ENCODE measurements at regions not wholly inside any gene's neighbourhood (a gene's known extent, or its start where the extent isn't known, plus 50 kb on each side); places are given as distances from the start of the nearest gene placed in this dataset.
A peak's percentile ranks its signal among the peaks of the same experiment; 100 is the strongest.

DNA sequence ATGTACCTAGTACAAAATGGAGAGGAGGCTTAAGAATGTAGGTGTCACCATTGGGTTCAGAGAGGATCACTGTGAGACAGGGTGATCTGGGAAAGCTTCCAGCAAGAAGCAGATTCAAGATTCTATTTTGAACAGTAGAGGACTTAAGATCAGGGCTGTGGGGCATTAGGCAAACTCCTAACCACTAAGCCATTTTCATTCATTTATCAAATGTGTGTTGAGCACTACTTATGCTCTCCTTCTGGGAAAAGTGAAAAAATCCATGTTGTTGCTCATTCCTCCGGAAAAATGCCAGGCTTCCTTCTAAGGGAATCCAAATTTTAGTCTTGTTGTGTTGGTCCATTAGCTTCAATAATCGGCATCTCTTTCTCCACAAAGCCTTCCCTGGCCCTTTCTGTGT lies 163.4 kb downstream of the NUAK1 start:
- no peak for DNase-seq

DNA sequence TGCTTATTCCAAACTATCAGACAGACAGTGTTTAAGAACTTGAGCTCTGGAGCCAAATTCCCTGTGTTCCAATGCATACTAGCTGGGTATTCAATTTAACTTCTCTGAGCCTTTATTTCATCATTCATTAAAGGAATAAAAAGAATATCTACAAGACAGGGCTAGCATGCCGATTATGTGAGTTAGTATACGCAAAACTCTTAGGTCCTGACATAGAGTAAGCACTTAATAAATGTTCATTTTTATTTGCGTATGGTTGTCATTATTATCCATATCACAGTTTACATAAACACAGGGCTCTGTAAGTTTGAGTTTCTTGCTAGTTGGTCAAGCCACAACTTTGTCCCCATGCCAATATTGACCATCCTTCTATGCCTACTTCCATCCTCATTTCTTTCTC lies 161.5 kb downstream of the NUAK1 start:
- no peak for DNase-seq

DNA sequence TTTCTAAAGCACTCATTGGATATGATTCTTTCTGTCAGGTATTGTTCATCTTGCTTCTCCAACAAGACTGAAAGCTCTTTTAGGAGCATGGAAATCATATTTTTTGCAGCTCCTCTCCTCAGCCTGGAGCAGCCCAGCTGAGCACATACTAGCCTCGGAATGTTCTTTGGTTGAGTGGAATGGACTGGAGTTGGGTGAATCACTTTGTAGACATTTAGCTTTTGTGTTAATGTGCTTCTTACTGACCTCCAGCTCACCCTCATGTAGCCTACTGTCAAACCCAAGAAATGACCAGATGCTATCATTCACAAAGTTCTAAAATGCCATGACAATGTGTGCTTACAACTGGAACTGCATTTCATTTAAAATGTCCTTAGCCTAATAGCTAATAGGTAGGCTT lies 161.1 kb downstream of the NUAK1 start:
- DNase-seq = no peak

DNA sequence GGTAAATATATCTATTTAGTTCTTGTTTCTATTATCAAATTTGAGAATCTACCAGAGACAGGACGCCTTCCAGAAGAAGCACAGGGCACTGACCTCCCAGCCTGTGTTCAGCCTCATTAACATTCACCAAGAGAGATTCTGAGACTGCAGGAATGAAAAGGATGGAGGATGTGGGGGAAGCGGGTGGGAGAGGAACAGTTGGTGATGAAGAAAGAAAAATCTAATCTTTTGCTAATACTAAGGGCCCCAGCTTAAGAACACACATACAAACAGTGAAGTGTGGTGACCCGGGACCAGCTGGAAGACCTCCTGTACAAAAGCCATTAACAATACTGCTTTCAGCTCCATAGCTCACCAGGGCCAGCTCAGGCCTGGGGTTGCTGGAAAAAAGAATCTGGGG lies 160.5 kb downstream of the NUAK1 start:
- DNase-seq = no peak

DNA sequence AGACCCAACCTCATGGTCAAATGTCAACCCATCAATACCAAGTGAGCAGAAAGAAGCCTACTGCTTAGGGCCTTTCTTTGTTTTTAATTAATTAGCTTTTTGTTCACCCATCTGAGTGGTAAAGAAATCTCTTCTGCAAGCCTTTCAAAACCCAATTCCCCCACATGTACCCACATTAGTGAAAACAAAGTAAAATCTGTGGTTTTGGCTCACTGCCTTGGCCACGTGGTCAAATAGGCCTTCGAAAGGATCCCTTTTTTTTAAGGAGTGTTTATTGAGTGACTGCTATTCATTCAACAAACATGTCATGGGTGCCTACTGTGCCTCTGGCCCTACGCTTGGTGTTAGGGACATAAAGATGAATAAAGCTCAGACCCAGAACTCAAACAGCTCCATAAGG lies 160.1 kb downstream of the NUAK1 start:
- no peak for DNase-seq

DNA sequence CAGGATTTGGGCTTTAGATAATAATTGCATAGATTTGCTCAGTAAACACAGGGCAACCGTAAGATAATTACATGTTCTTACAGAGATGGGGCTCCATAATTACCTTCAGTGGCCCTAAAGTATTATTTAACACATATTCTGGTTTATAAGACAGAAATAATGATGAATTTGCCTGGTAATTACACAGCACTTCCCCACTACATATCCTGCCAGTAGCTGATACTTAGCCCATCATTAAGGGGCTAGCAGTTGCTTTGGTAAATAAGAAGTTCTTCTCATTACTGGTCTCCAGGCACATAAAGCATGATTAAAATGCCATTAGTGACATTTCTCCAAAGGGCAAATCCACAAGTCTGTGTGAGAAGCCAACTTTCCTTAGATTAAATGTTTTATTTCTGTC lies 158.7 kb downstream of the NUAK1 start:
- peak; percentile 68 to 84 for DNase-seq

DNA sequence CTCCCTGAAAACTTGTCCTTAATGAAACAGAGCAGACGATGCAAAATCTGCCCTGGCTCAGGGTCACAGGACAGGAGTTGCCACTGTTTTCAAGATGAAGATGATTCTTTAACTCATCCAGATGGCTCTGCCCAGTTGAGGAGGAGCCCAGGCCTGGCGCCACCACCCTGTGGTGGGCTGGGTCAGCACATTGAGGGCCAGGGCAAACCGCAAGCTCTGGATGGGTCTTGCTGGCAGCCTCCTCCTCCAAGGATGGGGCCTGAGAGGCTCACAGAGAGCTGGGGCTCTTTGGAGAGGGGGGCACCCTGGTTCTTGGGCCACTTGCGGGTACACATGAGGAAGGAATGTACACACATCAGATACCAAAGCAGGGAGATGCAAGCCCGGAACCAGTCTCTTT lies 158.2 kb downstream of the NUAK1 start:
- peak in 1 of 2 experiments; percentile 17 for DNase-seq

DNA sequence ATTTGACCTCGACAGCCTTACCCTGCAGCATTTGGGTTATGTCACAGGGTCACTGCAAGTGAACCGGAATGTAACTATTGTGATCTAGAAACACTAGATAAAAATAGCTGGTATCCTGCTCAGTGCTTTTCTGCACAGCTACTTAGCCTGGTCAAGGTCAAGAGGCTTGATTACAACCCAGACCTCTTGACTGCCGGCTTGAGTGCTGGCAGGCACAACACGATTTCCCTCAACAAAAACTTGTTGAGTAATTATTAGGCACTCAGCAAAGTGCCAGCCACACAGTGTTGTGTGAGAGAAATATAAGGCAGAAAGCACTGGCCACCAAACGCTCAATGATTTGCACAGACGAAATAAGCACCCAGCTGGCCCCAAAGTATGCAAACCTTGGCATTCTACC lies 156.7 kb downstream of the NUAK1 start:
- DNase-seq = no peak

DNA sequence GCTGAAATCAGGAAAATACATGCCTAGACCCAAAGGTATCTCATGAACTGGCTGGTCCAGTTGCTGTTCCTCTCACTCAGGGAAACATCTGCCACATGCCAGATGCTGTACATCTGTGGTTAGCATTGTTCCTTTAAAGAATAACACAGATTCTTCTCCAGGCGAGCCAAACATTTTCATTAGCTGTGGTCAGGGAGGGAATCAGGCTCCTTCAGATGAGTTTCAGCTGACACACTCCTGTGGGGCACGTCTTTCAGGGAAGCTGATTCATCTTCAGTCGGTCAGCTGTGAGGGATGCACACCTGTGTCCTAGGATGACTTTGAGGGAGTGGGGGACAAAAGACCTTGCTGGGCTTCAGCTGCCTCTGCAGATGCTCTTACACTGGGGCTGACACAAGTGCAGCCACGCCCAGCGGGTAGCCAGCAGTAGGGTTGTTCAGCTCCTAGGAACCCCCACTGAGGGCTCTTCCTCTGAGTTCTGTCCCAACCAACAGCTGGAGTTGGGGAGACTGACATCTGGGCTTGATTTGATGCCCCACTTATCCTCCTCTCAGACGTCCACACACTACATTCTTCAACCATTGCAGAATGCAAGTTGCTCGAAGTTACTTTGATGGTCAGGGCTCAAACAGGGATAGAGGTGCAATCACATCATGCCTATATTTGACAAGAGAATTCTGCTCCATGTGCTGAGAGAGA lies 155.0 kb downstream of the NUAK1 start:
- no peak for DNase-seq

DNA sequence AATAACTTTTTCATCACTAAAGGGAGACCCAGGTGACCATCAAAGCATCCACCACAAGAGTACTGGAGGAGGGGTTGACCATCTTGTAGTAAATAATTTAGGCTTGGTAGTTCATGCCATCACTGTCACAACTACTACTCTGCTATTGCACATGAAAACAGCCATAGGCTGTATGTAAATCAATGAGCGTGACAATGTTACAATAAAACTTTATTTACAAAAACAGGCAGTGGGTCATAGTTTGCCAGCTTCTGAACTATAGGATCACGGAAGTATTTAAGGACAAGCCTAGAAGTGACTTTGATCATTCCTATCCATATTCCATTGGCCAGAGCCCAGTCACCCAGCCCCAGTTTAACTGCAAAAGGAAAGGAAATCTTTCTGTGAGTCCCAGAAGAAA lies 153.4 kb downstream of the NUAK1 start:
- no peak for DNase-seq

DNA sequence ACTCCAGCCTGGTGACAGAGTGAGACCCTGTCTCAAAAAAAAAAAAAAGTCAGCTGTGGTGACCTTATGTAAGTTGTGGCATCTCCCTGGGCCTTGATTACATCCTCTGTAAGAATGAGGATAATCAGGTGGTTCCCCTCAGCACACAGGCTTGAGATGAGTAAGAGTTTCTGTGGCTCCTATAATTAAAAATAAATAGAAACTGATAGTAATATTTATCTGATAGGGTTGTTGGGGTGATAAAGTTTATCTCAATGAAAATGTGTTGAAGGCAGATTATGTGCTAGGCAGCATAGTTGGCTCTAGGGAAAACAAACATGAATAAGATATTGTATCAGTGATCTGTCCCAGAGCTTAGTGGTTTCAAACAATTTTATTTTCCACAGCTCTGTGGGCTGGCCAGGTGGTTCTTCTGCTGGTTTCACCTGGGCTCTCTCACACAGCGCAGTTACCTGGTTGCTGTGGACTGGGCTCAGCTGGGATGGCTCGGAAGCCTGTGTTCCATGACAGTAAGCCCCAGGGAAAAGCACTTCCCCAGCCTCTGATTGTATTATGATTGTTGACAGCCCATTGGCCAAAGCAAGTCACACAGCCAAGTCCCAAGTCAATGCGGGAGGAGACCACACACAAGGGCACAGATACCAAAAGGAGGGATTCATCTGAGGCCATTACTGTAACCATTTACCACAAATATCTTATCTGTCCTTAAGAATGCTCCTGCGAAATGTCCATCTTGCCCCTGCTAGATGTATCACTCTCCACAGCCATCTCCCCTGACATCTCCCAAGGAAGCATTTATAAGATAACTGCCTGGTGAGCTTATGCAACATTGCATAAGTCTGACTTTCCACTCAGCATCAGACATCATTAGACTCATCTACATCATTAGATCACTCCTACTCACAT lies 151.7 kb downstream of the NUAK1 start:
- no peak for DNase-seq

DNA sequence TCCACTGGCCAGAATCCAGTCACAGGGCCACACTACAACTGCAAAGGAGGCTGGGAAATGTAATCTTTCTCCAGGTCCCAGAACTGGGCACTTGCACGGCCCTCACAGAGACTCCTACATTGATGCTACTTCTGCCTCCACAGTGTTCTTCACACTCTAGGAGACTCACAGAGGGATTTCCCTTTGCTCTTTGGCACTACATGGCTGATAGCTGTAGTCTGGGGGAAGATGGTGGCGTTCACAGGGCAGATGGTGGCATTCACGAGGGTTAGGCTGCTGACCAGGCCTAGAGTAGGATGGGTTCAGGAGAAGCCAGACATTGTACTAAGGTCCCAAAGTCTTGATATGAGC lies 151.1 kb downstream of the NUAK1 start:
- no peak for DNase-seq

DNA sequence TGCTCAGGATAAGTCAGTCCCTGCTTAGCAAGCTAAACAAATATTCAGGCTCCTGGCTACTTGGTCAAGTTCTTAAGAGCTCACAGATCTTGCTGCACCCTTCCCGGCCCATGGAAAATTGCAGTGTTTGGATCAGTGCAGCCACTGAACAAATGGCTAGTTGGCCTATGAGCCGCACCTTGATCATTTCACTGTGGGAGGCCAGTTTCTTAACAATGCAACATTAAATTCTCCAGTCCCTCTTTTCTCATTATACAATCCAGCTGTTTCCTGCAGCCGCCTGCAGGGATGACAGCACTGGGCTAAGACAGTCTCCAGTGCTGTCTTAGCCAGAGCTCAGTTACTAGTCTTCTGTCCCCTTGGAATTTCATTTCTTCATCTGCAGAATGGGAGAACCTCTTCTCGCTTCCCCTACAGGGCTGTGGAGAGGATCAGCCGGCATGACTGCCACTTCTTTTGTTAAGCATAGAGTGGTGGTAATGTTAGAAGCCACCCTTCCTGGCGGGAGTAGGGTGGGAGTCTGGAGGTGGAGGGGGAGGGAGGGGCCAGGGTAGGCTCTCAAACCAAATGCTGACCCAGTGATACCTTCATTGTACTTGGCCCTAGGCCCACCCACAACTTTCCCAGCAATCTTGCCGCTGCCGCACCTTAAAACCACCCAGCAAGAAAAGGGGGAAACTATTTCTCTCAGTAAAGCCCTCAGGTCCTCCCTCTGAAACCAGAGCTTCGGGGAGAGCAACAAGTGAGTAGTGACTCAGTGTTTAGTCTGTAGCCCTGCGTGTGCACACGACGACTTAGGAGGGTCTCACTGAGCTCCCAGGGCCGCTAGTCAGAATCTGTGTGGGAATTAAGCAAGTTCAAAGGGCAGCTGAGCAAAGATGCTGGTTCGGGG lies 145.7 kb downstream of the NUAK1 start:
- no peak for DNase-seq

DNA sequence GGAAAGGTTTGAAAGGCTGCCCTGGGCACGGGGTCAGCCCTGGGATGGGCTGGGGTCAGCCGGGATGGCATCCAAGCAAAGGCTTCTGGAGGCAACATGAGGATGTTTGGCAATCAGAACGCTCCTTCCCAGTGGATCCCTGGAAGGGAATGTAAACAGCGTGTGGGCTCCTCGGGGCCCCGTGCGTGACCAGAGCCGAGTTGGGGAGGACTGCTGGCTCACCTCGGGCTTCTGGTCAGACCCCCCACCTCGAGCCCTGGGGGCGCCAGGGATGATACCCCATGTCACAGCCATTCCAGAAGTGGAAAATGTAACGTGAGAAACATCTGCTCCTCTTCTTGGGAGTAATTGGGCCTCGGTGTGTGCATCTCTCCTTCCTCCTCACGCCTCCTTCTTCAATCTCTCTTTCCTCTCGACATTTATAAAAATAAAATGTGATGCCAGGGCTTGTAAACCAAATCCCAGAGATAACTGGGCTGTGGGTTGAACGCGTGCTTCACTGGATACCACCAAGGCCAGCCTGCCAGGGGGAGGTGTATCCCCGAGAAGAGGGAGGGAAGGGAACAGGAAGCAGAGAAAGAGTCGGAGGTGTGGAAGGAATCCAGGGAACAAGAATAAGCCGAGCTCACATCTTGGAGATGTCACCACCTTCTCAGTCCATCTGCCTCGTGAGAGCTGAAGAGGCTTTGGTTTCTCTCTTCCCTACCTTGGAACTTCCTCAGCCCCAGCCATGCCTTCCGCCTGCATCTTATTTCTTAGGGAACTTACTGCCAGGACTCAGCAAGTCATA lies 144.8 kb downstream of the NUAK1 start:
- no peak for DNase-seq

DNA sequence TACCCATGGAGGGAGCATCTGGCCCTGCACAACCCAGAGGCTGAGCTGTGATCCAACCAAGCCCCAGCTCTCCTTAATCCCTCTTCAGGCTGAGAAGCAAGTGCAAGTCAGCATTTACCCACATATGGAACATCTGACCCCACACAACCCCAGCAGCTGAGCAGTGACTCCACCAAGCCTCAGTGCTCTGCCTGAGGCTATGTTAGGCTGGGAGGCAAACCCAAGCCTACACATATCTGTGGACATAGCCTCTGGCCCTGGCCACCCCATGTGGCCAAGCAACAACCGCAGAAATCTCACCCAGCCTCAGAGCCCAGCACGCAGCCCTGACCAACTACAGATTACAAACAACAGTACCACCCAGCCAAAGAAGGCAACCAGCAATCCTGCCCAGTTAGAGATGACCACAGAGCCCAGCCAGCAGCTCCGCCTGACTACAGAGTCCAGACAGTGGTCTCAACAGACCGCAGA lies 142.8 kb downstream of the NUAK1 start:
- no peak for DNase-seq

DNA sequence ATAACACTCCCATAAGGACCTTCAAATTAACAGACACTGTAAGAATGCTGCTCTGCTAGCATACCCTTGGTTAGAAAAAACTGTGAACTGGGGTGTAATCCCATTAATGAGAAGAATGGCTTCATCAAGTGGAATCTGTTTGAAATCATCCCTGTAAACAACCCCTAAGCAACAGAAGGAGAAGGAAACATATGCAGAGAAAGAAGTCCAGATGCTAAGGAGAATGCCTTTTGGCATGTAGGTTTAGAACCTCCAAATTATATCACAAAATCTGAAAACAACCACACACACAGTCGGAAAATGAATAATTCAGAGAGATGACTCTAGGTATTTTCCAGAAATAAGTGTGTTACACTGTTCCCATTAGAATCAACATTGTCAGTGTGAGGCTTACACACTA lies 140.2 kb downstream of the NUAK1 start:
- no peak for DNase-seq

DNA sequence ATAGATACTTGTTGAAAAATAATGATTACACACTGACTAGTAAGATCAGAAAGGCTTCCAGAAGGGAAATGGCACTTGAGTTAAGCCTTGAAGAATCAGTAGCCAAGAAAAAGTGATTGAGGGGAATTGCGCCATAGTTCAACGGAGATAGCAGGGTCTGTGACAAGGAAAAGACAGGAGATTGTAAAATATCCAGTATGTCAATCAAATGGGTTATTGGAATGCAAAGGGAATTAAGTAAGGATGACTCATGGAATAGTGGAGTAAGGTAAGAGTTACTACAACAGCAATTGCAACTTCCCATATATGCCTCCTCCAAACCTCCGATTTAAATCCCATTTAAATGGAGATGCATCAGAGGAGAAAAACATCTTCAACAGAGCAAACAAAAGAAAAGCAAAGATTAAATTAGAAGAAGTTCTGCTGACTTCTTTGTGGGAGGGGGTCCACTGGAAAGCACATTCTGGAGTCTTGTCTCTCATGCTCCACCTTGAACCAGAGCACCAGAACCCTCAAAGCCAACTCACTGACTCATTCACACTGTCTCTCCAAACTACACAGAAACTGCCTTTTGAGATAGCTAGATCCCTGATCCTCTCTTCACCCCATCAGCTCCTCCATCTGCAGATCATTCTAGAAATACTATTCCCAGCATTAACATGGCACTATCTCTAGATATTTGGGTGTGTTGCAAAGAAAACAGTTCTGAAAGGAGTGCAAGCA lies 138.2 kb downstream of the NUAK1 start:
- DNase-seq = no peak

DNA sequence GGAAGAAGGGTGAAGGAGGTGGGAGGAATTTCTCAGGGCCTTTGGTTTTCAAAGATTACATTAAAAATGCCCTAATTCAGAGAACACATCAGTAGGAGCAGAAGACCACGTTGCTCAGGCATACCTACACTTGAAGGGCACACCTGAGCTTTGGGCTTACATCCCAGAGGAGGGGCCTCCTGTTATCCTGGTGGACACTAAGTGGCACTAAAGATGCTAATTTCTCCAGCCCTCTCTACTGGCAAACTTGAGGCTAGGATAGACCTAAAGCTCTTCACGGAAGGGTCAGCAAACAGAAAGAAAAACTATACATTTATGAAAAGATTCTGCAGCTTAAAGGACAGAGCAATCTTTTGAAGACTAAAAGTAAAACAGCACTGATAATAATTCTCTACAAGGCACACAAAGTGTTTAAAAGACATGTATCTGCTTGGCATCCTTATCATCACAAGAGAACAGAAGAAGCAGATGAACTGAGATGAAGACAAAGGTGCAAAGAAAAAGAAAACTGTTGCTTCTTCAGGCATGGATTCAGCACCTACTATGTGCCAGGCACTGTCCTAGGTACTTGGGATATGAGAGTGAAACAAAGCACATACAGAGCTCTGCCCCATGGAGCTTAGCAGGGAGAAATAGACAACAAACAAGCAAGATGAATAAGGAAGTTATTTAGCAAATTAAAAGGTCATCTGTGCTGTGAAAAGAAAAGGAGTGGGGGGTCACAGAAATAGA lies 137.5 kb downstream of the NUAK1 start:
- DNase-seq = no peak

DNA sequence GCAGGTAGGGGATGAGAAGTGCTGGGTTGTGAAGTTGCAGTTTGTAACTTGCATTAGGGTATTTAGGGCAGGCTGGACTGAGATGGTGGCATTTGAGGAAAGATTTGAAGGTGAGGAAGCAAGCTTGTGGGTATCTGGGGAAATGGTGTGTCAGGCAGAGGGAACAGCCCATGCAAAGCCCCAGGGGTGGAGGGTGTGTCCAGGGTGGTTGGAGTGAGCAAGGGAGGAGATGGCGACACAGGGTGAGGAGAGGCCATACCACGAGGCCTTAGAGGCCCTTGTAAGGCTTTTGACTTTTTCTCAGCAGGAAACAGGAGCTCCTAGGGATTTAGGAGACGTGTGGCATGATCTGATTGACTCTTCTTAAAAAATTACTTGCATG lies 136.9 kb downstream of the NUAK1 start:
- DNase-seq = no peak

DNA sequence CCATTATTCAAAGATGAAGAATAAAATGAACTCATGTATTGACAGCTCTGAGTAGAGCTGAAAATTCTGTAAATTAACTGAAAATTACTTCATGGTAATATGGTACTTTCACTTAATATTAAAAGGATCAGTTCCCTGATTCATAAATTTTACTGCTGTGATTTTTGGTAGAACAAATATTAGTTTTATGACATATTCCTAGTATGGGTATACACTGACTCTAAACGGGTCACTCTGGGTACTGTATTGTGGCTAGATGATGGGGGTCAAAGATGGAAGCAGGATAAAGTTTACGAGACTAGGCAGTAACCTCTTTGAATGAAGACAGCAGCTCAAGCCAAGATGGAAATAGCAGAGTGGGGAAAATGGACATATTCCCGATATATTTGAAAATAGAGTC lies 135.5 kb downstream of the NUAK1 start:
- DNase-seq = no peak

DNA sequence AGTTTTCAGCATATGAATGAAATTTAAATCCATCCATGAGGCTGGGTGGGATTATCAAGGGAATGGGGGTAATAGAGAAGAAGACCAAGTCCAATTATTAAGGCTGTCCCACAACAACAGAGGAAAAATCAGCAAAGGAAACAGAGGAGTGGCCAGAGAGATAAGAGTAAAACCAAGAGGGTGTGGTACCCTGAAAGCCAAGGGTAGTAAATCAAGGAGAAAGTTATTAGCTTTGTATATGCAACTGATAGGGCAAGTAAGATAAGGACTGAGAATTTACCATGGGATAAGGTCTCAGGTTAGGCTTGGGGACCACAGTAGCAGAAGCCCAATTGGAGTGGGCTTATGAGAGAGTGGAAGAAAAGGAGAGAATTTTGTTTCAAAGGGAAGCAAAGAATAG lies 134.5 kb downstream of the NUAK1 start:
- DNase-seq = no peak

Data from NCI-H2081 (cell line).